Liver (tissue), 3 donors: ENCODE measurements at regions not wholly inside any gene's neighbourhood (a gene's known extent, or its start where the extent isn't known, plus 50 kb on each side); places are given as distances from the start of the nearest gene placed in this dataset.

Experiments used
- CTCF ChIP-seq: fragments of 150-350 bp; IDR thresholded peaks from 2 replicates; pipeline ENCODE4 v1.5.1; 2017; ENCODE audit warnings: improper control_type of control experiment, low read depth, low read length; ENCODE audit not compliant: missing input control
- EGR1 ChIP-seq, 2 donors: IDR thresholded peaks; 2 replicates each; pipeline ENCODE4 v1.6.1; 2016 to 2018; ENCODE audit warnings: antibody characterized with exemption in 2 of 2, low read depth in 2 of 2
- MAX ChIP-seq: IDR thresholded peaks from 2 replicates; pipeline ENCODE4 v1.6.1; 2016; ENCODE audit warnings: antibody characterized with exemption
- NR2F2 ChIP-seq: IDR thresholded peaks from 2 replicates; pipeline ENCODE4 v1.6.1; 2016; ENCODE audit warnings: antibody characterized with exemption
- RAD21 ChIP-seq, 2 donors: IDR thresholded peaks; 2 replicates each; pipeline ENCODE4 v1.6.1; 2016; ENCODE audit warnings: antibody characterized with exemption in 2 of 2, mild to moderate bottlenecking in 2 of 2
- REST ChIP-seq: IDR thresholded peaks from 2 replicates; pipeline ENCODE4 v1.6.1; 2016; ENCODE audit warnings: antibody characterized with exemption, mild to moderate bottlenecking
- SP1 ChIP-seq: IDR thresholded peaks from 2 replicates; pipeline ENCODE4 v1.6.1; 2018; ENCODE audit warnings: antibody characterized with exemption, mild to moderate bottlenecking
- TAF1 ChIP-seq: conservative IDR thresholded peaks from 2 replicates; pipeline ENCODE4 v1.6.1; 2016; ENCODE audit warnings: antibody characterized with exemption, mild to moderate bottlenecking
- YY1 ChIP-seq: IDR thresholded peaks from 2 replicates; pipeline ENCODE4 v1.6.1; 2016; ENCODE audit warnings: antibody characterized with exemption, mild to moderate bottlenecking
- ZBTB33 ChIP-seq: IDR thresholded peaks from 2 replicates; pipeline ENCODE4 v1.6.1; 2016; ENCODE audit warnings: antibody characterized with exemption
- donor health status: healthy.
- donor health status: healthy.

GRCh38 chr10:20963056-20963455 is 65.9 kb upstream of the NEBL start:
- TF ChIP-seq CTCF (no peak), TAF1 (no peak), REST (no peak), EGR1 (IDR thresholded peaks at IDR 0.05; ENCODE audit: low read depth in 2 of 2) (no peak), SP1 (no peak), MAX (no peak), YY1 (no peak), RAD21 (IDR thresholded peaks at IDR 0.05) (no peak), ZBTB33 (no peak), NR2F2 (no peak)
